Loucy (cell line): ENCODE measurements at regions not wholly inside any gene's neighbourhood (a gene's known extent, or its start where the extent isn't known, plus 50 kb on each side); places are given as distances from the start of the nearest gene placed in this dataset.

ENCODE experiments used
- EZH2phosphoT487 ChIP-seq: fragments of 200-600 bp; IDR thresholded peaks from 2 replicates; pipeline ENCODE4 v1.6.1; 2018; ENCODE audit warnings: antibody characterized with exemption, mild to moderate bottlenecking, moderate library complexity, borderline replicate concordance
- TF ChIP-seq, protein P1 (sequence below): fragments of 200-600 bp; sonication (generic); conservative IDR thresholded peaks from 2 replicates; pipeline ENCODE4 v1.5.1; 2014; ENCODE audit warnings: mild to moderate bottlenecking, antibody characterized with exemption, low read length

DNA sequence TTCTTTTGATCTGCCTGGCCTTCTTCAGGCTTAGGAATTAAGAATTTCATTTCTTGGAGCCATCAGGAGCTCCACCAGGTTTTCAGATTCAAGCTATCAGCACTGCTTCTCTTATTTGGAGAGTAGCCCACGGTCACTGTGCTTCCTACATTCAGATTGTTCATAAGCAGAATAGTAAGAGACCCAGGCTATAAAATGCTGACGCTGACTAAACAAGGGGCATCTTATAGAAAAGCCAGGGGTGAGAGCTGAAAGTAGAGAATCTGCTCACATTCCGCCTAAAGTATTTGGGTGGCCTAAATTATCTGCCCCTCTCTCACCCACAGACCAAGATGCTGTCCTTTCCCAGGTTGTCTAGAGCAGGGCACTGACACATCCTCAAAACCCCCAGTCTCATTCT, 120.3 kb upstream of the SULT1C3 start:
- TF ChIP-seq, protein P1, sequence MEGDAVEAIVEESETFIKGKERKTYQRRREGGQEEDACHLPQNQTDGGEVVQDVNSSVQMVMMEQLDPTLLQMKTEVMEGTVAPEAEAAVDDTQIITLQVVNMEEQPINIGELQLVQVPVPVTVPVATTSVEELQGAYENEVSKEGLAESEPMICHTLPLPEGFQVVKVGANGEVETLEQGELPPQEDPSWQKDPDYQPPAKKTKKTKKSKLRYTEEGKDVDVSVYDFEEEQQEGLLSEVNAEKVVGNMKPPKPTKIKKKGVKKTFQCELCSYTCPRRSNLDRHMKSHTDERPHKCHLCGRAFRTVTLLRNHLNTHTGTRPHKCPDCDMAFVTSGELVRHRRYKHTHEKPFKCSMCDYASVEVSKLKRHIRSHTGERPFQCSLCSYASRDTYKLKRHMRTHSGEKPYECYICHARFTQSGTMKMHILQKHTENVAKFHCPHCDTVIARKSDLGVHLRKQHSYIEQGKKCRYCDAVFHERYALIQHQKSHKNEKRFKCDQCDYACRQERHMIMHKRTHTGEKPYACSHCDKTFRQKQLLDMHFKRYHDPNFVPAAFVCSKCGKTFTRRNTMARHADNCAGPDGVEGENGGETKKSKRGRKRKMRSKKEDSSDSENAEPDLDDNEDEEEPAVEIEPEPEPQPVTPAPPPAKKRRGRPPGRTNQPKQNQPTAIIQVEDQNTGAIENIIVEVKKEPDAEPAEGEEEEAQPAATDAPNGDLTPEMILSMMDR: no peak
- no peak for TF ChIP-seq EZH2phosphoT487
